PFSK-1 (cell line): ENCODE measurements at regions not wholly inside any gene's neighbourhood (a gene's known extent, or its start where the extent isn't known, plus 50 kb on each side); places are given as distances from the start of the nearest gene placed in this dataset.

Source experiments
- FOXP2 ChIP-seq: optimal IDR thresholded peaks from 2 replicates; pipeline ENCODE3; 2011; ENCODE audit warnings: borderline replicate concordance, control low read depth, inconsistent platforms; ENCODE audit not compliant: insufficient read depth; ENCODE audit errors: extremely low read length, extremely low read depth
- POLR2AphosphoS5 ChIP-seq: IDR thresholded peaks from 2 replicates; pipeline ENCODE4 v1.6.1; 2012; ENCODE audit warnings: low read depth, mild to moderate bottlenecking, control low read depth, low read length, moderate library complexity
- SIN3A ChIP-seq: IDR thresholded peaks from 2 replicates; pipeline ENCODE4 v1.6.1; 2012; ENCODE audit warnings: mild to moderate bottlenecking, low read length, moderate library complexity, borderline replicate concordance; ENCODE audit not compliant: insufficient read depth
- TAF1 ChIP-seq: IDR thresholded peaks from 2 replicates; pipeline ENCODE4 v1.6.1; 2012; ENCODE audit warnings: low read length, control low read depth, borderline replicate concordance; ENCODE audit not compliant: insufficient read depth
- TF ChIP-seq, protein P1 (sequence below), 2 experiments: IDR thresholded peaks; 2 replicates each; pipeline versions ENCODE4 v1.6.1 to v1.8.0; 2011 to 2012; ENCODE audit warnings: low read depth in 2 of 2, low read length in 2 of 2, control low read depth in 1 of 2, inconsistent platforms in 1 of 2, mild to moderate bottlenecking in 1 of 2, moderate library complexity in 1 of 2; ENCODE audit not compliant: insufficient read depth in 1 of 2

GRCh38 chr10:108086502-108086901 is 922.0 kb upstream of the SORCS1 start:
- TF ChIP-seq TAF1, result no peak
- TF ChIP-seq POLR2AphosphoS5, result no peak
- no peak for TF ChIP-seq SIN3A
- TF ChIP-seq, protein P1, sequence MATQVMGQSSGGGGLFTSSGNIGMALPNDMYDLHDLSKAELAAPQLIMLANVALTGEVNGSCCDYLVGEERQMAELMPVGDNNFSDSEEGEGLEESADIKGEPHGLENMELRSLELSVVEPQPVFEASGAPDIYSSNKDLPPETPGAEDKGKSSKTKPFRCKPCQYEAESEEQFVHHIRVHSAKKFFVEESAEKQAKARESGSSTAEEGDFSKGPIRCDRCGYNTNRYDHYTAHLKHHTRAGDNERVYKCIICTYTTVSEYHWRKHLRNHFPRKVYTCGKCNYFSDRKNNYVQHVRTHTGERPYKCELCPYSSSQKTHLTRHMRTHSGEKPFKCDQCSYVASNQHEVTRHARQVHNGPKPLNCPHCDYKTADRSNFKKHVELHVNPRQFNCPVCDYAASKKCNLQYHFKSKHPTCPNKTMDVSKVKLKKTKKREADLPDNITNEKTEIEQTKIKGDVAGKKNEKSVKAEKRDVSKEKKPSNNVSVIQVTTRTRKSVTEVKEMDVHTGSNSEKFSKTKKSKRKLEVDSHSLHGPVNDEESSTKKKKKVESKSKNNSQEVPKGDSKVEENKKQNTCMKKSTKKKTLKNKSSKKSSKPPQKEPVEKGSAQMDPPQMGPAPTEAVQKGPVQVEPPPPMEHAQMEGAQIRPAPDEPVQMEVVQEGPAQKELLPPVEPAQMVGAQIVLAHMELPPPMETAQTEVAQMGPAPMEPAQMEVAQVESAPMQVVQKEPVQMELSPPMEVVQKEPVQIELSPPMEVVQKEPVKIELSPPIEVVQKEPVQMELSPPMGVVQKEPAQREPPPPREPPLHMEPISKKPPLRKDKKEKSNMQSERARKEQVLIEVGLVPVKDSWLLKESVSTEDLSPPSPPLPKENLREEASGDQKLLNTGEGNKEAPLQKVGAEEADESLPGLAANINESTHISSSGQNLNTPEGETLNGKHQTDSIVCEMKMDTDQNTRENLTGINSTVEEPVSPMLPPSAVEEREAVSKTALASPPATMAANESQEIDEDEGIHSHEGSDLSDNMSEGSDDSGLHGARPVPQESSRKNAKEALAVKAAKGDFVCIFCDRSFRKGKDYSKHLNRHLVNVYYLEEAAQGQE (IDR thresholded peaks at IDR 0.05; ENCODE audit: insufficient read depth in 1 of 2, low read depth in 2 of 2, low read length in 2 of 2), result no peak
- TF ChIP-seq FOXP2, result no peak

- TF ChIP-seq TAF1, result no peak
- TF ChIP-seq, protein P1 (IDR thresholded peaks at IDR 0.05; ENCODE audit: insufficient read depth in 1 of 2, low read depth in 2 of 2, low read length in 2 of 2), result no peak
These were observed 918.1 kb upstream of the SORCS1 start for GRCh38 chr10:108082596-108082995.

- no peak for TF ChIP-seq TAF1
These were observed 913.8 kb upstream of the SORCS1 start for GRCh38 chr10:108078263-108078662.

- TF ChIP-seq TAF1 (no peak), POLR2AphosphoS5 (no peak), FOXP2 (no peak), SIN3A (no peak)
- TF ChIP-seq, protein P1 (IDR thresholded peaks at IDR 0.05; ENCODE audit: insufficient read depth in 1 of 2, low read depth in 2 of 2, low read length in 2 of 2), result no peak
These were observed 908.0 kb upstream of the SORCS1 start for GRCh38 chr10:108072466-108072865.

- TF ChIP-seq TAF1, result no peak
- no peak for TF ChIP-seq POLR2AphosphoS5
- TF ChIP-seq SIN3A, result no peak
These were observed 906.3 kb upstream of the SORCS1 start for GRCh38 chr10:108070789-108071188.

GRCh38 chr10:108069096-108069495 is 904.6 kb upstream of the SORCS1 start:
- TF ChIP-seq FOXP2 (no peak), POLR2AphosphoS5 (no peak), SIN3A (no peak), TAF1 (no peak)
- TF ChIP-seq, protein P1 (IDR thresholded peaks at IDR 0.05; ENCODE audit: insufficient read depth in 1 of 2, low read depth in 2 of 2, low read length in 2 of 2), result no peak
